ENCODE measurements at regions not wholly inside any gene's neighbourhood (a gene's known extent, or its start where the extent isn't known, plus 50 kb on each side); places are given as distances from the start of the nearest gene placed in this dataset.
"Not testable (repeated sequence)": the region's sequence is repeated elsewhere in the genome, so short reads cannot be mapped to it uniquely, and the experiment has no call there.

- no peak for DNase-seq (ENCODE audit: low spot score)
Measured at GRCh38 chr6:125431971-125432370, 130.2 kb upstream of the HDDC2 start.

- DNase-seq (ENCODE audit: low spot score): no peak
Measured at GRCh38 chr6:125432963-125433362, 131.2 kb upstream of the HDDC2 start.

GRCh38 chr6:125434760-125435159, 133.0 kb upstream of the HDDC2 start:
- DNase-seq (ENCODE audit: low spot score): no peak

- DNase-seq (ENCODE audit: low spot score): no peak
Measured at GRCh38 chr6:125439512-125439911, 137.7 kb upstream of the HDDC2 start.

GRCh38 chr6:125444006-125444923, 142.5 kb upstream of the HDDC2 start:
- no peak for DNase-seq (ENCODE audit: low spot score)

GRCh38 chr6:125445054-125445453, 143.3 kb upstream of the HDDC2 start:
- DNase-seq (ENCODE audit: low spot score): no peak

GRCh38 chr6:125446011-125446410, 144.2 kb upstream of the HDDC2 start:
- no peak for DNase-seq (ENCODE audit: low spot score)

- no peak for DNase-seq (ENCODE audit: low spot score)
Measured at GRCh38 chr6:125451750-125452149, 150.0 kb upstream of the HDDC2 start.

- DNase-seq (ENCODE audit: low spot score): no peak
Measured at GRCh38 chr6:125453516-125453915, 151.7 kb upstream of the HDDC2 start.

- DNase-seq (ENCODE audit: low spot score): no peak
Measured at GRCh38 chr6:125454351-125454750, 152.6 kb upstream of the HDDC2 start.

GRCh38 chr6:125458493-125458892, 156.7 kb upstream of the HDDC2 start:
- not testable (repeated sequence) for DNase-seq (ENCODE audit: low spot score)

- not testable (repeated sequence) for DNase-seq (ENCODE audit: low spot score)
Measured at GRCh38 chr6:125465332-125465731, 163.6 kb upstream of the HDDC2 start.

- no peak for DNase-seq (ENCODE audit: low spot score)
Measured at GRCh38 chr6:125469915-125470314, 168.1 kb upstream of the HDDC2 start.

- no peak for DNase-seq (ENCODE audit: low spot score)
Measured at GRCh38 chr6:125471667-125472066, 169.9 kb upstream of the HDDC2 start.

- no peak for DNase-seq (ENCODE audit: low spot score)
Measured at GRCh38 chr6:125474061-125474460, 172.3 kb upstream of the HDDC2 start.

GRCh38 chr6:125477156-125477555, 175.4 kb upstream of the HDDC2 start:
- no peak for DNase-seq (ENCODE audit: low spot score)

GRCh38 chr6:125477844-125478243, 176.1 kb upstream of the HDDC2 start:
- DNase-seq (ENCODE audit: low spot score): no peak

GRCh38 chr6:125480146-125480545, 178.4 kb upstream of the HDDC2 start:
- no peak for DNase-seq (ENCODE audit: low spot score)

GRCh38 chr6:125480571-125480970, 178.8 kb upstream of the HDDC2 start:
- DNase-seq (ENCODE audit: low spot score): no peak

GRCh38 chr6:125481056-125481455, 179.3 kb upstream of the HDDC2 start:
- DNase-seq (ENCODE audit: low spot score): no peak

GRCh38 chr6:125485757-125486156, 184.0 kb upstream of the HDDC2 start:
- DNase-seq (ENCODE audit: low spot score): no peak

GRCh38 chr6:125486881-125487280, 185.1 kb upstream of the HDDC2 start:
- no peak for DNase-seq (ENCODE audit: low spot score)

GRCh38 chr6:125489579-125490285, 188.0 kb upstream of the HDDC2 start:
- DNase-seq (ENCODE audit: low spot score): no peak
